Smooth muscle cell (in vitro differentiated cells): ENCODE measurements at regions not wholly inside any gene's neighbourhood (a gene's known extent, or its start where the extent isn't known, plus 50 kb on each side); places are given as distances from the start of the nearest gene placed in this dataset.

Experiments used
- DNase-seq: peaks from one replicate; lab custom pipeline; 2025; ENCODE audit not compliant: unreplicated experiment; lab: John Stamatoyannopoulos, UW
- H2AFZ ChIP-seq: fragments of 200-600 bp; sonication (generic); 2 replicates; pipeline ENCODE4 v1.6.0; 2016; ENCODE audit warnings: antibody characterized with exemption, low read depth, mild to moderate bottlenecking
- H3F3A ChIP-seq: fragments of 200-600 bp; sonication (generic); 2 replicates; pipeline ENCODE4 v1.6.0; 2017; ENCODE audit warnings: antibody characterized with exemption, low read depth
- H3K27ac ChIP-seq: fragments of 200-600 bp; sonication (generic); 2 replicates; pipeline ENCODE4 v1.5.1; 2016; ENCODE audit warnings: low read depth, mild to moderate bottlenecking
- H3K27me3 ChIP-seq: fragments of 200-600 bp; sonication (generic); 2 replicates; pipeline ENCODE4 v1.6.1; 2016; ENCODE audit warnings: low read depth, mild to moderate bottlenecking
- H3K36me3 ChIP-seq: fragments of 200-600 bp; sonication (generic); 2 replicates; pipeline ENCODE4 v1.5.1; 2016; ENCODE audit warnings: low read depth
- H3K4me1 ChIP-seq: fragments of 200-600 bp; sonication (generic); 2 replicates; pipeline ENCODE4 v1.5.1; 2016; ENCODE audit warnings: low read depth
- H3K4me2 ChIP-seq: fragments of 200-600 bp; sonication (generic); 2 replicates; pipeline ENCODE4 v1.6.0; 2016; ENCODE audit warnings: mild to moderate bottlenecking
- H3K4me3 ChIP-seq: fragments of 200-600 bp; sonication (generic); 2 replicates; pipeline ENCODE4 v1.5.1; 2016; ENCODE audit warnings: mild to moderate bottlenecking
- H3K79me2 ChIP-seq: fragments of 200-600 bp; sonication (generic); 2 replicates; pipeline ENCODE4 v1.6.0; 2016; ENCODE audit warnings: low read depth, mild to moderate bottlenecking
- H3K9ac ChIP-seq: fragments of 200-600 bp; sonication (generic); 2 replicates; pipeline ENCODE4 v1.6.0; 2016; ENCODE audit warnings: low read depth
- H3K9me3 ChIP-seq: fragments of 200-600 bp; sonication (generic); replicated peaks from 2 replicates; pipeline ENCODE4 v1.5.1; 2016; ENCODE audit warnings: low read depth
- H4K20me1 ChIP-seq: fragments of 200-600 bp; sonication (generic); 2 replicates; pipeline ENCODE4 v1.6.0; 2016; ENCODE audit warnings: low read depth
- CTCF ChIP-seq: fragments of 200-600 bp; sonication (generic); IDR thresholded peaks from 2 replicates; pipeline ENCODE4 v1.5.1; 2017; ENCODE audit warnings: borderline replicate concordance, mild to moderate bottlenecking, antibody characterized with exemption; ENCODE audit not compliant: insufficient read depth, poor library complexity, severe bottlenecking
- WGBS: methylation state at CpG from one replicate; pipeline ENCODE4 v1.1.7; 2016; ENCODE audit warnings: low lambda C conversion rate; 5-methylcytosine and 5-hydroxymethylcytosine counted together

- no peak for TF ChIP-seq CTCF
- Histone ChIP-seq H3K36me3 (no peaks in the 10 kb centered on the region), H3K27ac (no peak overlapping the region), H4K20me1 (no peaks in the 10 kb centered on the region), H2AFZ (no peak overlapping the region), H3K79me2 (no peaks in the 10 kb centered on the region), H3F3A (no peaks in the 10 kb centered on the region), H3K4me1 (no peaks in the 10 kb centered on the region), H3K9ac (no peak overlapping the region), H3K4me3 (no peak overlapping the region), H3K9me3 (no peaks in the 10 kb centered on the region), H3K4me2 (no peak overlapping the region), H3K27me3 (no peaks in the 10 kb centered on the region)
- no peak for DNase-seq
- WGBS: 93% methylated on average over 5 of the region's 6 CpGs
Measured at GRCh38 chr3:72323773-72324172, 524.5 kb downstream of the SHQ1 start.

GRCh38 chr3:72322264-72322976 lies 525.8 kb downstream of the SHQ1 start:
- TF ChIP-seq CTCF: no peak
- H3K9me3 ChIP-seq: no peaks in the 10 kb centered on the region
- no peak overlapping the region for H3K9ac ChIP-seq
- no peak overlapping the region for H3K27ac ChIP-seq
- H3K36me3 ChIP-seq: no peaks in the 10 kb centered on the region
- H3K79me2 ChIP-seq: no peaks in the 10 kb centered on the region
- WGBS: 88% methylated on average over 11 of the region's 11 CpGs
- no peak for DNase-seq
- no peak overlapping the region for H2AFZ ChIP-seq
- no peaks in the 10 kb centered on the region for H3F3A ChIP-seq
- no peaks in the 10 kb centered on the region for H4K20me1 ChIP-seq
- H3K4me1 ChIP-seq: no peaks in the 10 kb centered on the region
- H3K4me3 ChIP-seq: no peak overlapping the region
- H3K27me3 ChIP-seq: no peaks in the 10 kb centered on the region
- no peak overlapping the region for H3K4me2 ChIP-seq

GRCh38 chr3:72320955-72321303 lies 527.3 kb downstream of the SHQ1 start:
- Histone ChIP-seq H3K36me3 (no peaks in the 10 kb centered on the region), H3K4me3 (no peak overlapping the region), H3K79me2 (no peaks in the 10 kb centered on the region), H3K27me3 (no peaks in the 10 kb centered on the region), H3K4me1 (no peaks in the 10 kb centered on the region), H3K27ac (no peak overlapping the region), H2AFZ (no peak overlapping the region), H3F3A (no peaks in the 10 kb centered on the region), H3K9me3 (no peaks in the 10 kb centered on the region), H3K4me2 (no peak overlapping the region), H4K20me1 (no peaks in the 10 kb centered on the region), H3K9ac (no peak overlapping the region)
- no peak for DNase-seq
- WGBS: 100% methylated on average over 3 of the region's 3 CpGs
- no peak for TF ChIP-seq CTCF
